GM12874 (cell line): ENCODE measurements at regions not wholly inside any gene's neighbourhood (a gene's known extent, or its start where the extent isn't known, plus 50 kb on each side); places are given as distances from the start of the nearest gene placed in this dataset.

Experiments
- TF ChIP-seq, protein P1 (sequence below): IDR thresholded peaks from 2 replicates; pipeline ENCODE4 v1.5.1; 2011; ENCODE audit warnings: low read depth, mild to moderate bottlenecking, control low read depth, low read length, moderate library complexity; ENCODE audit not compliant: insufficient read depth

DNA sequence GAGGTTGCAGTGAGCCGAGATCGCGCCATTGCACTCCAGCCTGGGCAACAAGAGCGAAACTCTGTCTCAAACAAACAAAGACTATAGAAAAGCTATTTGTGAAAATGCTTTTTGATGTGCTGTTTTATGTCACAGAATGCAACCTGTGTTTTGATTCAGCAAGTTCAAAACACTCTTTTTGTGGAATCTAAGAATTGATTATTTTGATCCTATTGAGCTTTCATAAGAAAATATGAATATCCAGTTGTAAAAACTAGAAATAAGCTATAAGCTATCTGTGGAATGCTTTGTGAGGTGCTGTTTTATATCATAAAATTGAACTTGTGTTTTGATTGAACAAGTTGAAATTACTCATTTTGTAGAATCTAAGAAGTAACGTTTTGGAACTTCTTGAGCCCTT, 110.7 kb upstream of the VPREB1 start:
- TF ChIP-seq, protein P1, sequence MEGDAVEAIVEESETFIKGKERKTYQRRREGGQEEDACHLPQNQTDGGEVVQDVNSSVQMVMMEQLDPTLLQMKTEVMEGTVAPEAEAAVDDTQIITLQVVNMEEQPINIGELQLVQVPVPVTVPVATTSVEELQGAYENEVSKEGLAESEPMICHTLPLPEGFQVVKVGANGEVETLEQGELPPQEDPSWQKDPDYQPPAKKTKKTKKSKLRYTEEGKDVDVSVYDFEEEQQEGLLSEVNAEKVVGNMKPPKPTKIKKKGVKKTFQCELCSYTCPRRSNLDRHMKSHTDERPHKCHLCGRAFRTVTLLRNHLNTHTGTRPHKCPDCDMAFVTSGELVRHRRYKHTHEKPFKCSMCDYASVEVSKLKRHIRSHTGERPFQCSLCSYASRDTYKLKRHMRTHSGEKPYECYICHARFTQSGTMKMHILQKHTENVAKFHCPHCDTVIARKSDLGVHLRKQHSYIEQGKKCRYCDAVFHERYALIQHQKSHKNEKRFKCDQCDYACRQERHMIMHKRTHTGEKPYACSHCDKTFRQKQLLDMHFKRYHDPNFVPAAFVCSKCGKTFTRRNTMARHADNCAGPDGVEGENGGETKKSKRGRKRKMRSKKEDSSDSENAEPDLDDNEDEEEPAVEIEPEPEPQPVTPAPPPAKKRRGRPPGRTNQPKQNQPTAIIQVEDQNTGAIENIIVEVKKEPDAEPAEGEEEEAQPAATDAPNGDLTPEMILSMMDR: no peak

DNA sequence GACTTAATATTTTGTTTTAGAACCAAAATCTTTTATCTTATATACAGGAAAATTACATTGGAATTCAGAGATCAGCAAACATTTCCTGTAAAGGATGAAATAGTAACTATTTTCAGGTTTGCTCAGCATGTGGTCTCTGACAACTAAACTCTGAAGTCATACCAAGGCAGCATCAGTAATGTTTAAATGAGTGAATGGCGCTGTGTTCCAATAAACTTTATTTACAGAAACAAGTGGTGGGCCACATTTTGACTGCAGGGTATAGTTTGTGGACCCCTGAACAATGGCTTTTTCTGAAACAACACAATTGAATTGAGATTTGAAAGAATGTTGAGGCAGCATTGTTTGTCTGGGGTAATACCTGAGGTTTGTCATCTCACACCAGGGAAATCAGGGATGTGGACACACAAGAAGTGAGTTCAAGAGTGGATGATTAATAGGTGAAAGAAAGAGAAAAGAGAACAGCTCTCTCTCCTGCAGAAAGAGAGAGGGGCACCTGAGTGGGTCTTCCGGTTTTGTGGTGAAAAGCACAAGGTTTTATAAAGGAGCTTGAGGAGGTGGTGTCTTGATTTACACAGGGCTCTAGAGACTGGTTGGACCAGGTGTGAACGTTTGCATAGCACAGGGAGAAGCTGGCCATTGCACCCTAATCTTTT, 113.5 kb upstream of the VPREB1 start:
- TF ChIP-seq, protein P1: no peak

DNA sequence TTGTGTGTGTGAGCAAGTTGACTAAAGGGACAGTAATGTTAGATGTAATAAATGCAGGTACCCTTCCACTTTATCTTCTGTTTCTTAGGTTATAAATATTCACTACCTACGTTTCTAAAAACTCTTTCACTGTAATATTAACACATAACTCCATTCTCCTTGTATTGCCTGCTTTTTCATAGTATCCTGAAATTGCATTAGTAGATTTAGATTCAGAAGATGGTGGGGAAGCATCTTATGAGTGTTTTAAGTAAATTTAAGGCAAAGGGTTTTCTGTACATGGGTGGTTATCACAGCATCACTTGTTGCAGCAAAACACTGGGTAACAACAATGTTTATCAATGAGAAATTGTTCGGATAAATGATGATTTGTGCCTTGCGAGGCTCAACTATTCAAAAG, 115.2 kb upstream of the VPREB1 start:
- TF ChIP-seq, protein P1: no peak

DNA sequence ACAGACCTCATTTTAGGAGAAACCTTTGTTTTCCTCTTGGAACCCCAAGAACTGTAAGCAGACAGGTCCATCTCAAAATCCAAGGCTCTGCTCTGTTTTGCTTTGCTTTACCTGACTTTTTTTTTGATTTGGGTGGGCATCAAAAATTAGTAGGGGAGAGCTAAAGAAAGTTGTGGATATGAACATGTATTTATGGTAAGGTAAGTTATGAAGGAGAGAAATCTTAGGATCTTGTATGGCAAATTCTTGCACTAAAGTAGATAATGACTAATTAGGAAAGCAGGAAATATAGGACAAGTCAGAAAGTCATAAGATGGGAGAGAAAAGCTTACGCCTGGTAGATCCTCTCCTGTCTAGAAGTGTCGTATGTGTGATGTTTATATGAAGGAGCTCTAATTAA, 116.1 kb upstream of the VPREB1 start:
- TF ChIP-seq, protein P1: no peak

DNA sequence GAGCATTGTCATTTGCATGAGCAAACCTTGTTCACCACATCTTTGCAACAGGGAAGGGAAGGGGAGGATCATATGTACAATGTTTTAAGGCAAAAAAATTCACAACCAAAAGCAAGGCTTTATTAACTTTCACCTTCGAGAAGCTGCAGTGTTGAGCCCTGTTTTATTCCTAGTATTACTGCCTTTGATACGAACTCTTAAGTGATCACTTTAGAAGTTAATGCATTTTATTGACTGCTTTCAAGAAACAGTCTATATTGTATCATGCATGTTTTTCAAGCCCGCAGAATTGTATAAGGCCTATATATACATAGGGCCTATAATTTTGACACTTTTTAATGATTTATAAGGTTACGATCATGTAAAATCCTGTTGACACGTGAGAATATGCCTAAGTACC, 117.5 kb upstream of the VPREB1 start:
- TF ChIP-seq, protein P1: no peak

DNA sequence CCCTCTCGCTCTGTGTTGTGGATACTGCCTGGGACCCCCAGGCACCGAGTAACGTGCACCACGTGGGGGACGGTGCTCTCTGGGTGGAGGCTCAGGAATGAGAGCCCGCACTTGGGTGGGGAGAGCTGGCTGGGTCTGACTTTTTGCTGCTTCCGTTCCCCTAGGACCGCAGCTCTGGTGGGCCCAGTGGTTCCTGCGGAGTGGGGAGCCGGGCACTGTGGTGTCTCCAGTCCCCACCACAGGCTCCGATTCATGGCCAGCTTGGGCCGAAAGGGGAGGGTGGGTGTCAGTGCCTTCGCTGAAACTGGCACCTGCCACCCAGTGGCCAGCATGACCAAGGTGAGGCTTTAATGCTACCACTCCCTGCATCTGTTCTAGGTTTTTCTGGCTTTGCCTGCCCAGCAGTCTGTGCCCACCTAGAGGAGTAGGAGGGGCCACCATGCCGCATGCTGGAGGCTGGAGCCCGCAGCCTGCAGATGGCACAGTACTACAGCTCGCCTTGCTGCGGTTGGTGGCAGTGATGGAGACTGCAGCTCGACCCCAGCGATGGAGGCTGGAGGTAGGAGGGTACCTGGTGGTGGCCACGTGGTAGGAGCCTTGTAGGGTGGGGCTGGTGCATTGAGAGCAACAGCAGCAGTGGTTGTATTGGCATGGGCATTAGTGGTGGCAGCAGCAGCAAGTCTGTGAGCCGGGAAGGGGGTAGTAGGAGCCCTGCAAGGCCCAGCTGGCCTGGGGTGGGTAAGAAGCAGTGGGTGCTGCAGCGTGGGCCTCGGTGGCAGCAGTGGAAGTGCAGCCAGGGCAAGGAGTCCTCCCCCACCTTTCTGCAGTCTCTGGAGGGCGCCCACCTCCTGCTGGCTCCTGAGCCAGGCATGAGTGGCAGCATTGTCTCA, 118.8 kb upstream of the VPREB1 start:
- TF ChIP-seq, protein P1: no peak

DNA sequence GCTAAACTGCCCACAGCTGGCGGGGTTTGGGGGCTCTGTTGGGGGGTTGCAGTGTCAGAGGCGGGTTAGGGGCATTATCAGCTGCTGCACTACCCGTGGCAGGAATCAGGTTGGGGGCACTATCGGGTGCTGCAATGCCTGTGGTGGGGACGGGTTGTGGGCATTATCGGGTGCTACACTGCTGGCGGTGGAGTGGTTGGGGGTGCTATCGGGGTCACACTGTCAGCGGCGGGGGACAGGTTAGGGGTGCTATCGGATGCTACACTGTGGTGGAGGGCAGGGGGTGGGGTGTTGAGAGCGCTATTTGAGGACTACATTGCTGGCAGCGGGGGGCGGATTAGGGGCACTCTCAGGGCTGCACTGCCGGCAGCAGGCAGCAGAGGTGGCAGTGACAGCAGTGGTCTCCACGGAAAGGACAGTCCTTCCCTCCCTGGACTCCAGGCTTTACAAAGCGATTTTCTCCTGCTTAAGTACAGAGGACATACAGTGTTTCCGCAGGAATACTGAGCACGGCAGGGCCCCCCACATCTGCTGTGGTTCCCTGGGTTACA, 119.5 kb upstream of the VPREB1 start:
- TF ChIP-seq, protein P1: no peak
